ENCODE measurements at regions not wholly inside any gene's neighbourhood (a gene's known extent, or its start where the extent isn't known, plus 50 kb on each side); places are given as distances from the start of the nearest gene placed in this dataset.

- TF ChIP-seq CTCF (IDR thresholded peaks at IDR 0.05; ENCODE audit: low read depth, low read length, missing control alignments) = no peak
- in situ Hi-C loops (cut with HindIII; ENCODE audit: low sequenced_read_pairs) = no loop called here
- no peak for DNase-seq (ENCODE audit: low read depth)
- no peak overlapping the region for H3K4me3 ChIP-seq (ENCODE audit: low read depth, low read length)
These were observed 871.2 kb upstream of the TENM3 start for GRCh38 chr4:181372014-181372413.

GRCh38 chr4:181376058-181376457 lies 867.1 kb upstream of the TENM3 start:
- H3K4me3 ChIP-seq (ENCODE audit: low read depth, low read length) = no peak overlapping the region
- TF ChIP-seq CTCF (IDR thresholded peaks at IDR 0.05; ENCODE audit: low read depth, low read length, missing control alignments) = no peak
- DNase-seq (ENCODE audit: low read depth) = no peak
- in situ Hi-C loops (cut with HindIII; ENCODE audit: low sequenced_read_pairs) = no loop called here

GRCh38 chr4:181388061-181388460 lies 855.1 kb upstream of the TENM3 start:
- no peak for TF ChIP-seq CTCF (IDR thresholded peaks at IDR 0.05; ENCODE audit: low read depth, low read length, missing control alignments)
- in situ Hi-C loops (cut with HindIII; ENCODE audit: low sequenced_read_pairs) = no loop called here
- no peak overlapping the region for H3K4me3 ChIP-seq (ENCODE audit: low read depth, low read length)
- DNase-seq (ENCODE audit: low read depth) = no peak

- TF ChIP-seq CTCF (IDR thresholded peaks at IDR 0.05; ENCODE audit: low read depth, low read length, missing control alignments) = no peak
These were observed 826.2 kb upstream of the TENM3 start for GRCh38 chr4:181416966-181417365.

GRCh38 chr4:181418496-181418895 lies 824.7 kb upstream of the TENM3 start:
- in situ Hi-C loops (cut with HindIII; ENCODE audit: low sequenced_read_pairs) = no loop called here
- no peak for DNase-seq (ENCODE audit: low read depth)
- TF ChIP-seq CTCF (IDR thresholded peaks at IDR 0.05; ENCODE audit: low read depth, low read length, missing control alignments) = no peak
- H3K4me3 ChIP-seq (ENCODE audit: low read depth, low read length) = no peak overlapping the region

More at GRCh38 chr4:181416966-181417365, 826.2 kb upstream of the TENM3 start:
- DNase-seq (ENCODE audit: low read depth) = no peak
- in situ Hi-C loops (cut with HindIII; ENCODE audit: low sequenced_read_pairs) = no loop called here
- no peak overlapping the region for H3K4me3 ChIP-seq (ENCODE audit: low read depth, low read length)

- DNase-seq (ENCODE audit: low read depth) = no peak
- no peak for TF ChIP-seq CTCF (IDR thresholded peaks at IDR 0.05; ENCODE audit: low read depth, low read length, missing control alignments)
- no peak overlapping the region for H3K4me3 ChIP-seq (ENCODE audit: low read depth, low read length)
- in situ Hi-C loops (cut with HindIII; ENCODE audit: low sequenced_read_pairs) = no loop called here
These were observed 822.3 kb upstream of the TENM3 start for GRCh38 chr4:181420950-181421349.

Data from astrocyte of the cerebellum (primary cell).